ENCODE measurements at regions not wholly inside any gene's neighbourhood (a gene's known extent, or its start where the extent isn't known, plus 50 kb on each side); places are given as distances from the start of the nearest gene placed in this dataset.

DNA sequence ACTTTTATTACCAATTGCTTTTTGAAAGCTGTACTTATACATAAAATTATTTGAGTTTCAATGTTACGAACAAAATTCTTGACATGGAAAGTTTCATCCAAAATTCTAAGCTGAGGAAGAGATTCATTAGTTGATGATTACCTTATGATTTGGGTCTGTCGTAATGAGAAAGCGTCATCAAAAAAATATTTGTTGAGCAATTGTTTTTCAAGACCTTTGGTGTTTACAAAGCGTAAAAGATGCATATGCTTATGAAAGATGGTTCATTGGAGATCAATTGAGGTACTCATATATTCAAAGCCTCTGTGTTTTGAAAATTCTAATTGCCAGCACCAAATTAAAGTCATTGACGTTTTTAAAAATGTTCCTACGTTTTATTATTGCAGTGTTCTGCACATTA lies 110.5 kb upstream of the DOK5 start:
- POLR2A ChIA-PET: no interaction called here
- DNase-seq (ENCODE audit: low spot score): no peak
- BruUV-seq (replicated peaks): no TSS peak
- Histone ChIP-seq H3K79me2 (ENCODE audit: insufficient read depth, low read depth, low read length) (no peaks in the 10 kb centered on the region), H3K4me3 (ENCODE audit: low read depth, low read length, poor library complexity, severe bottlenecking) (no peak overlapping the region), H3K27ac (ENCODE audit: low read depth, low read length, poor library complexity, severe bottlenecking) (no peak overlapping the region), H3K9me3 (ENCODE audit: low read length) (no peaks in the 10 kb centered on the region), H3K4me1 (ENCODE audit: insufficient read depth, low read length, poor library complexity, severe bottlenecking) (no peaks in the 10 kb centered on the region), H3K4me2 (ENCODE audit: low read length) (no peak overlapping the region), H3K36me3 (ENCODE audit: insufficient read depth, low read length) (no peaks in the 10 kb centered on the region), H2AFZ (ENCODE audit: low read length) (no peak overlapping the region), H3K9me2 (ENCODE audit: insufficient read depth, low read length) (no peaks in the 10 kb centered on the region), H4K20me1 (ENCODE audit: insufficient read depth, low read length) (no peaks in the 10 kb centered on the region)
- intact Hi-C loops (cut with micrococcal nuclease; ENCODE audit: unreplicated experiment): no loop called here
- TF ChIP-seq, protein P1, sequence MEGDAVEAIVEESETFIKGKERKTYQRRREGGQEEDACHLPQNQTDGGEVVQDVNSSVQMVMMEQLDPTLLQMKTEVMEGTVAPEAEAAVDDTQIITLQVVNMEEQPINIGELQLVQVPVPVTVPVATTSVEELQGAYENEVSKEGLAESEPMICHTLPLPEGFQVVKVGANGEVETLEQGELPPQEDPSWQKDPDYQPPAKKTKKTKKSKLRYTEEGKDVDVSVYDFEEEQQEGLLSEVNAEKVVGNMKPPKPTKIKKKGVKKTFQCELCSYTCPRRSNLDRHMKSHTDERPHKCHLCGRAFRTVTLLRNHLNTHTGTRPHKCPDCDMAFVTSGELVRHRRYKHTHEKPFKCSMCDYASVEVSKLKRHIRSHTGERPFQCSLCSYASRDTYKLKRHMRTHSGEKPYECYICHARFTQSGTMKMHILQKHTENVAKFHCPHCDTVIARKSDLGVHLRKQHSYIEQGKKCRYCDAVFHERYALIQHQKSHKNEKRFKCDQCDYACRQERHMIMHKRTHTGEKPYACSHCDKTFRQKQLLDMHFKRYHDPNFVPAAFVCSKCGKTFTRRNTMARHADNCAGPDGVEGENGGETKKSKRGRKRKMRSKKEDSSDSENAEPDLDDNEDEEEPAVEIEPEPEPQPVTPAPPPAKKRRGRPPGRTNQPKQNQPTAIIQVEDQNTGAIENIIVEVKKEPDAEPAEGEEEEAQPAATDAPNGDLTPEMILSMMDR (conservative IDR thresholded peaks at IDR 0.05; ENCODE audit: low read length): no peak
- no peak for TF ChIP-seq EZH2phosphoT487 (IDR thresholded peaks at IDR 0.05; ENCODE audit: borderline replicate concordance, low read depth, low read length)
- CTCF ChIA-PET (ENCODE audit: unreplicated experiment): no interaction called here

DNA sequence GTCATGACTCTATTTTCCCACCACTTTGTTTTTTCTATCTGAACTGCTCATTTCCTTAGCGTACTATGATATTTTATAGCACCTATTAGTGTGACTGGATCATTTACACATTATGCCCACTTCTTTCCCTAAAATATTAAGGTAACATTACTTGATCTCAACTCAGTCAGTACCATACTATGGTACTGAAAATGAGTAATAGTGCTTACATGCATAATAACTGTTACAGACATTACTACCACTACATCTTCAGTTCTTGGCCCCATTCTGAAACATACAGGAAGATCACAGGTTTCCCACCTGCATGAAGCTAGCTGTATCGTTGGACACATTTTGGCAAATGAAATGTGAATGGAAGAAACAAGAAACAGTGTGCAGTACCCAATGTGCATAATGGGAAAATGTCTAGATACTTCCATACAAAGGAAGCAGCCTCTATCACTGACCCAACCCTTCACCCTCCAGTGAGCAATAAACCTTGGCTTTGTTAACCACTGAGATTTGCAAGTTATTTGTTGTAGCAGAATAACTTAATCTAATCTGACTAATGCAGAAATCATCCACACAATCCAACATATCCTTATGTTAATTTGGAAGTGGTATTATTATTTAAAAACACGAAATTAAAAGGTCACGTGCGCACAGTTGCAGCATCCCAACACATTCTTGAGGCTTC lies 108.6 kb upstream of the DOK5 start:
- Histone ChIP-seq H3K9me3 (ENCODE audit: low read length) (no peaks in the 10 kb centered on the region), H3K4me1 (ENCODE audit: insufficient read depth, low read length, poor library complexity, severe bottlenecking) (no peaks in the 10 kb centered on the region), H3K79me2 (ENCODE audit: insufficient read depth, low read depth, low read length) (no peaks in the 10 kb centered on the region), H4K20me1 (ENCODE audit: insufficient read depth, low read length) (no peaks in the 10 kb centered on the region), H3K27ac (ENCODE audit: low read depth, low read length, poor library complexity, severe bottlenecking) (no peak overlapping the region), H2AFZ (ENCODE audit: low read length) (no peak overlapping the region), H3K9me2 (ENCODE audit: insufficient read depth, low read length) (no peaks in the 10 kb centered on the region), H3K36me3 (ENCODE audit: insufficient read depth, low read length) (no peaks in the 10 kb centered on the region), H3K4me3 (ENCODE audit: low read depth, low read length, poor library complexity, severe bottlenecking) (no peak overlapping the region), H3K4me2 (ENCODE audit: low read length) (no peak overlapping the region)
- TF ChIP-seq, protein P1 (conservative IDR thresholded peaks at IDR 0.05; ENCODE audit: low read length): no peak
- no peak for DNase-seq (ENCODE audit: low spot score)
- ChIA-PET CTCF (ENCODE audit: unreplicated experiment) (no interaction called here), POLR2A (interaction anchor here (0.7 kb wide), 1 partner anchor 30 kb away, joined by 3 read pairs; no protein-coding TSS in a partner anchor)
- BruUV-seq (replicated peaks): no TSS peak
- intact Hi-C loops (cut with micrococcal nuclease; ENCODE audit: unreplicated experiment): no loop called here

DNA sequence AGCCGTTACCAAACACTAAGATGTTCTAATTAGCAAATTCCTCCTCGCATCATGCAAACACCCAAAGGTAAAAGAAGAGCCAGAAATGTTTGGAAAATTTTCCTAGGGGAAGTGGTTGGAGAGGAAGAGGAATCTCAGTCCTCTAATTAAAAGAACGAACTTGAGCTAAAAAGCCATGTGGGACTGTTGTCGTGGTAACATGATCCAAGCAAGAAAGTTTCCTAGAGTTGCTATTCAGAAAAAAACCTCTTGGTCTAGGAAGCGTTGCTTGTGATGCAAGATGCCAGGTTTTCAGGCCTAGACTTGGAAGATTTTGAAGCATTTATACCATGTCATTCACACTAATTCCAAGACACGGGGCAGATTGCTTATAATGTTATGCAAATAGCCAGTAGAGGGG lies 106.8 kb upstream of the DOK5 start:
- ChIA-PET CTCF (ENCODE audit: unreplicated experiment) (no interaction called here), POLR2A (no interaction called here)
- no TSS peak for BruUV-seq (replicated peaks)
- Histone ChIP-seq H3K9me2 (ENCODE audit: insufficient read depth, low read length) (no peaks in the 10 kb centered on the region), H3K79me2 (ENCODE audit: insufficient read depth, low read depth, low read length) (no peaks in the 10 kb centered on the region), H3K4me3 (ENCODE audit: low read depth, low read length, poor library complexity, severe bottlenecking) (no peak overlapping the region), H3K4me2 (ENCODE audit: low read length) (no peak overlapping the region), H3K9me3 (ENCODE audit: low read length) (no peaks in the 10 kb centered on the region), H2AFZ (ENCODE audit: low read length) (no peak overlapping the region), H4K20me1 (ENCODE audit: insufficient read depth, low read length) (no peaks in the 10 kb centered on the region), H3K4me1 (ENCODE audit: insufficient read depth, low read length, poor library complexity, severe bottlenecking) (no peaks in the 10 kb centered on the region), H3K27ac (ENCODE audit: low read depth, low read length, poor library complexity, severe bottlenecking) (no peak overlapping the region), H3K36me3 (ENCODE audit: insufficient read depth, low read length) (no peaks in the 10 kb centered on the region)
- intact Hi-C loops (cut with micrococcal nuclease; ENCODE audit: unreplicated experiment): no loop called here
- DNase-seq (ENCODE audit: low spot score): no peak
- TF ChIP-seq, protein P1 (conservative IDR thresholded peaks at IDR 0.05; ENCODE audit: low read length): no peak
- no peak for TF ChIP-seq EZH2phosphoT487 (IDR thresholded peaks at IDR 0.05; ENCODE audit: borderline replicate concordance, low read depth, low read length)

Measured in OCI-LY7 (cell line).